ENCODE measurements at regions not wholly inside any gene's neighbourhood (a gene's known extent, or its start where the extent isn't known, plus 50 kb on each side); places are given as distances from the start of the nearest gene placed in this dataset.

DNA sequence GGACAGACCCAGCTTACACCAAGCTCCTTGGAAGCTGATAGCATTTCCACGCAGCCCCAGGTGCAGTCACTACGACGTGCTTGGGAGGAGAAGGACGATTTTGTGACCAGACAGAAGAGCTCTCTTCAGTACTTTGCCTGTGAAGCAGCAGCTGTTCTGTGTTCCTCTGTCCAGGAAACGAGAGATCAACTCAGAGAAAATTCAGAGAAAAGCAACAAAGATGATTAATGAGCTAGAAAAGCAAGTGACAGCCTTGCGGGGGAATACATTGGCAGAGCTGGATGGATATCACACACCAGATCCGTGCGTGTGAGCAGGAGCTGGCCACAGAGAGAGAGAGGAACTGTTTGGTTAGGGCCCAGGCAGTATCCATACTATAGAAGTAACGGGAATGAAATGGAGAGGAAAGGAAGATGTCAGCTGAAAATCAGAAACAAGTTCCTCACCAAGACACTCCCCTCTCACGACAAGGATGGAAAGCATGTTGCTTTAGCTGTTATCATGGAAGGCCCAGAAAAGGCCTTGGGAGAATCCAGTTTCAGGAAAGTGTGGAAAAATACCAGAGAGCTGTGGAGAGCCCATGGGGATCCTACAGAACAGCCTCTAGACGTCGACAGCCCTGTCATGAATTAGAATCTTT lies 106.2 kb downstream of the TOMM20 start (continued):
- TF ChIP-seq ZNF695 (CRISPR knock-in tag; IDR thresholded peaks at IDR 0.05) (no peak), RFX5 (IDR thresholded peaks at IDR 0.05; ENCODE audit: low read depth, low read length) (no peak), HDAC6 (IDR thresholded peaks at IDR 0.05; ENCODE audit: low read depth, low read length) (no peak), SREBF1 (IDR thresholded peaks at IDR 0.05; ENCODE audit: borderline replicate concordance, low read depth, low read length) (no peak), ARHGAP35 (IDR thresholded peaks at IDR 0.05; ENCODE audit: partially characterized antibody) (no peak), L3MBTL2 (IDR thresholded peaks at IDR 0.05) (peak; percentile 45; the same call in 1 of the 2 replicates), MEIS2 (IDR thresholded peaks at IDR 0.05; ENCODE audit: partially characterized antibody) (peak; percentile 97), MCM3 (IDR thresholded peaks at IDR 0.05) (no peak), ZBTB7A (IDR thresholded peaks at IDR 0.05; ENCODE audit: borderline replicate concordance, control insufficient read depth, low read depth, low read length) (no peak), SAP30 (IDR thresholded peaks at IDR 0.05; ENCODE audit: borderline replicate concordance, insufficient read depth, low read depth, low read length, poor library complexity, severe bottlenecking) (no peak), TCF7 (IDR thresholded peaks at IDR 0.05; ENCODE audit: borderline replicate concordance) (no peak), PHF8 (IDR thresholded peaks at IDR 0.05; ENCODE audit: borderline replicate concordance, low read length) (peak; percentile 5; the same call in 1 of the 2 replicates), RBBP5 (IDR thresholded peaks at IDR 0.05; ENCODE audit: borderline replicate concordance, insufficient read depth, low read length, poor library complexity, severe bottlenecking) (peak; percentile 24), SLC30A9 (CRISPR knock-in tag; IDR thresholded peaks at IDR 0.05) (no peak), RFX1 (IDR thresholded peaks at IDR 0.05) (no peak), LEF1 (IDR thresholded peaks at IDR 0.05) (no peak), POU5F1 (IDR thresholded peaks at IDR 0.05; ENCODE audit: borderline replicate concordance, low read depth, low read length, partially characterized antibody) (no peak), BRCA1 (IDR thresholded peaks at IDR 0.05) (no peak), BRCA1 (CRISPR knock-in tag; IDR thresholded peaks at IDR 0.05) (no peak), KAT7 (CRISPR knock-in tag; IDR thresholded peaks at IDR 0.05; ENCODE audit: borderline replicate concordance) (no peak), ZKSCAN1 (IDR thresholded peaks at IDR 0.05; ENCODE audit: low read depth, low read length) (no peak), NFIX (CRISPR knock-in tag; IDR thresholded peaks at IDR 0.05; ENCODE audit: low read depth) (no peak), PCBP1 (IDR thresholded peaks at IDR 0.05; ENCODE audit: low read depth, low read length, poor library complexity, severe bottlenecking) (no peak)
- TF ChIP-seq, protein P1, sequence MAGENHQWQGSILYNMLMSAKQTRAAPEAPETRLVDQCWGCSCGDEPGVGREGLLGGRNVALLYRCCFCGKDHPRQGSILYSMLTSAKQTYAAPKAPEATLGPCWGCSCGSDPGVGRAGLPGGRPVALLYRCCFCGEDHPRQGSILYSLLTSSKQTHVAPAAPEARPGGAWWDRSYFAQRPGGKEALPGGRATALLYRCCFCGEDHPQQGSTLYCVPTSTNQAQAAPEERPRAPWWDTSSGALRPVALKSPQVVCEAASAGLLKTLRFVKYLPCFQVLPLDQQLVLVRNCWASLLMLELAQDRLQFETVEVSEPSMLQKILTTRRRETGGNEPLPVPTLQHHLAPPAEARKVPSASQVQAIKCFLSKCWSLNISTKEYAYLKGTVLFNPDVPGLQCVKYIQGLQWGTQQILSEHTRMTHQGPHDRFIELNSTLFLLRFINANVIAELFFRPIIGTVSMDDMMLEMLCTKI (IDR thresholded peaks at IDR 0.05; ENCODE audit: partially characterized antibody) = no peak
- TF ChIP-seq, protein P2, sequence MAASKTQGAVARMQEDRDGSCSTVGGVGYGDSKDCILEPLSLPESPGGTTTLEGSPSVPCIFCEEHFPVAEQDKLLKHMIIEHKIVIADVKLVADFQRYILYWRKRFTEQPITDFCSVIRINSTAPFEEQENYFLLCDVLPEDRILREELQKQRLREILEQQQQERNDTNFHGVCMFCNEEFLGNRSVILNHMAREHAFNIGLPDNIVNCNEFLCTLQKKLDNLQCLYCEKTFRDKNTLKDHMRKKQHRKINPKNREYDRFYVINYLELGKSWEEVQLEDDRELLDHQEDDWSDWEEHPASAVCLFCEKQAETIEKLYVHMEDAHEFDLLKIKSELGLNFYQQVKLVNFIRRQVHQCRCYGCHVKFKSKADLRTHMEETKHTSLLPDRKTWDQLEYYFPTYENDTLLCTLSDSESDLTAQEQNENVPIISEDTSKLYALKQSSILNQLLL (CRISPR knock-in tag; IDR thresholded peaks at IDR 0.05; ENCODE audit: borderline replicate concordance) = no peak
- TF ChIP-seq, protein P3, sequence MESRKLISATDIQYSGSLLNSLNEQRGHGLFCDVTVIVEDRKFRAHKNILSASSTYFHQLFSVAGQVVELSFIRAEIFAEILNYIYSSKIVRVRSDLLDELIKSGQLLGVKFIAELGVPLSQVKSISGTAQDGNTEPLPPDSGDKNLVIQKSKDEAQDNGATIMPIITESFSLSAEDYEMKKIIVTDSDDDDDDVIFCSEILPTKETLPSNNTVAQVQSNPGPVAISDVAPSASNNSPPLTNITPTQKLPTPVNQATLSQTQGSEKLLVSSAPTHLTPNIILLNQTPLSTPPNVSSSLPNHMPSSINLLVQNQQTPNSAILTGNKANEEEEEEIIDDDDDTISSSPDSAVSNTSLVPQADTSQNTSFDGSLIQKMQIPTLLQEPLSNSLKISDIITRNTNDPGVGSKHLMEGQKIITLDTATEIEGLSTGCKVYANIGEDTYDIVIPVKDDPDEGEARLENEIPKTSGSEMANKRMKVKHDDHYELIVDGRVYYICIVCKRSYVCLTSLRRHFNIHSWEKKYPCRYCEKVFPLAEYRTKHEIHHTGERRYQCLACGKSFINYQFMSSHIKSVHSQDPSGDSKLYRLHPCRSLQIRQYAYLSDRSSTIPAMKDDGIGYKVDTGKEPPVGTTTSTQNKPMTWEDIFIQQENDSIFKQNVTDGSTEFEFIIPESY (CRISPR knock-in tag; IDR thresholded peaks at IDR 0.05) = no peak

Measured in K562 (cell line).